Activated CD4-positive, alpha-beta T cell treated with anti-CD3 and anti-CD28 coated beads, Interleukin-2, amount 10 ng/mL, durations not matched to agents 24 days and 14 days (primary cell): ENCODE measurements at regions not wholly inside any gene's neighbourhood (a gene's known extent, or its start where the extent isn't known, plus 50 kb on each side); places are given as distances from the start of the nearest gene placed in this dataset.

Experiments used
- DNase-seq: peaks from one replicate; pipeline ENCODE4 v3.0.0; 2022
- H3K27ac Mint-ChIP-seq: one replicate; pipeline ENCODE4 v1.8.0; 2022; ENCODE audit warnings: mild to moderate bottlenecking, mixed read lengths
- H3K27me3 Mint-ChIP-seq: one replicate; pipeline ENCODE4 v1.8.0; 2022; ENCODE audit warnings: mixed read lengths
- H3K36me3 Mint-ChIP-seq: one replicate; pipeline ENCODE4 v1.8.0; 2022; ENCODE audit warnings: low read depth, mild to moderate bottlenecking, mixed read lengths
- H3K4me1 Mint-ChIP-seq: one replicate; pipeline ENCODE4 v1.8.0; 2021; ENCODE audit warnings: mixed read lengths
- H3K4me3 Mint-ChIP-seq: one replicate; pipeline ENCODE4 v1.8.0; 2022; ENCODE audit warnings: mild to moderate bottlenecking, moderate library complexity, mixed read lengths
- H3K9me3 Mint-ChIP-seq: one replicate; pipeline ENCODE4 v1.8.0; 2021; ENCODE audit warnings: mixed read lengths
- intact Hi-C: fragments of 100-400 bp; cut with micrococcal nuclease; formaldehyde crosslinking; loops from one replicate; pipeline ENCODE4 v1.15.1; 2023

- no peaks in the 10 kb centered on the region for H3K4me1 Mint-ChIP-seq
- intact Hi-C loops: no loop called here
These were observed 639.1 kb upstream of the SETBP1 start for GRCh38 chr18:44041553-44041952.

GRCh38 chr18:44041961-44042360, 638.7 kb upstream of the SETBP1 start:
- no peaks in the 10 kb centered on the region for H3K27me3 Mint-ChIP-seq
- no peak for DNase-seq
- H3K4me3 Mint-ChIP-seq: no peak overlapping the region
- intact Hi-C loops: no loop called here
- no peaks in the 10 kb centered on the region for H3K36me3 Mint-ChIP-seq
- H3K9me3 Mint-ChIP-seq: peaks cover 2% of the 10 kb centered on the region
- no peaks in the 10 kb centered on the region for H3K4me1 Mint-ChIP-seq
- H3K27ac Mint-ChIP-seq: no peak overlapping the region

More at GRCh38 chr18:44041553-44041952, 639.1 kb upstream of the SETBP1 start:
- Mint-ChIP-seq H3K9me3 (no peaks in the 10 kb centered on the region), H3K27ac (no peak overlapping the region), H3K27me3 (no peaks in the 10 kb centered on the region), H3K36me3 (no peaks in the 10 kb centered on the region), H3K4me3 (no peak overlapping the region)
- no peak for DNase-seq

- H3K36me3 Mint-ChIP-seq: no peaks in the 10 kb centered on the region
- H3K9me3 Mint-ChIP-seq: peaks cover 4% of the 10 kb centered on the region
- no peaks in the 10 kb centered on the region for H3K27me3 Mint-ChIP-seq
- intact Hi-C loops: no loop called here
- no peak overlapping the region for H3K27ac Mint-ChIP-seq
- H3K4me3 Mint-ChIP-seq: no peak overlapping the region
- no peaks in the 10 kb centered on the region for H3K4me1 Mint-ChIP-seq
- no peak for DNase-seq
These were observed 634.2 kb upstream of the SETBP1 start for GRCh38 chr18:44046376-44046975.

GRCh38 chr18:44047585-44047984, 633.1 kb upstream of the SETBP1 start:
- Mint-ChIP-seq H3K9me3 (peaks cover 4% of the 10 kb centered on the region), H3K27me3 (no peaks in the 10 kb centered on the region), H3K4me3 (no peak overlapping the region), H3K36me3 (no peaks in the 10 kb centered on the region), H3K4me1 (no peaks in the 10 kb centered on the region), H3K27ac (no peak overlapping the region)
- intact Hi-C loops: no loop called here
- DNase-seq: no peak

- H3K36me3 Mint-ChIP-seq: no peaks in the 10 kb centered on the region
- H3K4me3 Mint-ChIP-seq: no peak overlapping the region
- H3K9me3 Mint-ChIP-seq: peaks cover 4% of the 10 kb centered on the region
- no peaks in the 10 kb centered on the region for H3K4me1 Mint-ChIP-seq
- no peak for DNase-seq
- intact Hi-C loops: no loop called here
- no peak overlapping the region for H3K27ac Mint-ChIP-seq
- H3K27me3 Mint-ChIP-seq: no peaks in the 10 kb centered on the region
These were observed 632.3 kb upstream of the SETBP1 start for GRCh38 chr18:44048435-44048834.

- Mint-ChIP-seq H3K4me1 (no peaks in the 10 kb centered on the region), H3K4me3 (no peak overlapping the region), H3K36me3 (no peaks in the 10 kb centered on the region), H3K27me3 (no peaks in the 10 kb centered on the region), H3K27ac (no peak overlapping the region), H3K9me3 (peaks cover 4% of the 10 kb centered on the region)
- intact Hi-C loops: no loop called here
- DNase-seq: no peak
These were observed 631.8 kb upstream of the SETBP1 start for GRCh38 chr18:44048846-44049245.

- no peak for DNase-seq
- Mint-ChIP-seq H3K4me1 (no peaks in the 10 kb centered on the region), H3K27ac (no peak overlapping the region), H3K27me3 (no peaks in the 10 kb centered on the region), H3K4me3 (no peak overlapping the region), H3K36me3 (no peaks in the 10 kb centered on the region), H3K9me3 (peaks cover 4% of the 10 kb centered on the region)
- intact Hi-C loops: no loop called here
These were observed 629.7 kb upstream of the SETBP1 start for GRCh38 chr18:44051026-44051425.

- no peaks in the 10 kb centered on the region for H3K27me3 Mint-ChIP-seq
- DNase-seq: no peak
- H3K4me1 Mint-ChIP-seq: no peaks in the 10 kb centered on the region
- H3K9me3 Mint-ChIP-seq: peaks cover 6% of the 10 kb centered on the region
- no peak overlapping the region for H3K27ac Mint-ChIP-seq
- intact Hi-C loops: no loop called here
- no peaks in the 10 kb centered on the region for H3K36me3 Mint-ChIP-seq
- H3K4me3 Mint-ChIP-seq: no peak overlapping the region
These were observed 626.2 kb upstream of the SETBP1 start for GRCh38 chr18:44054514-44054913.

- H3K36me3 Mint-ChIP-seq: no peaks in the 10 kb centered on the region
- H3K9me3 Mint-ChIP-seq: peaks cover 6% of the 10 kb centered on the region
- intact Hi-C loops: no loop called here
- DNase-seq: no peak
- no peaks in the 10 kb centered on the region for H3K4me1 Mint-ChIP-seq
- no peak overlapping the region for H3K4me3 Mint-ChIP-seq
- no peaks in the 10 kb centered on the region for H3K27me3 Mint-ChIP-seq
- no peak overlapping the region for H3K27ac Mint-ChIP-seq
These were observed 620.5 kb upstream of the SETBP1 start for GRCh38 chr18:44060197-44060596.

- intact Hi-C loops: no loop called here
- Mint-ChIP-seq H3K27ac (no peak overlapping the region), H3K4me3 (no peak overlapping the region), H3K36me3 (no peaks in the 10 kb centered on the region), H3K4me1 (no peaks in the 10 kb centered on the region), H3K27me3 (no peaks in the 10 kb centered on the region), H3K9me3 (peaks cover 6% of the 10 kb centered on the region)
- DNase-seq: no peak
These were observed 619.2 kb upstream of the SETBP1 start for GRCh38 chr18:44061438-44061837.

GRCh38 chr18:44062345-44062744, 618.3 kb upstream of the SETBP1 start:
- H3K27me3 Mint-ChIP-seq: no peaks in the 10 kb centered on the region
- no peak overlapping the region for H3K4me3 Mint-ChIP-seq
- no peaks in the 10 kb centered on the region for H3K36me3 Mint-ChIP-seq
- H3K9me3 Mint-ChIP-seq: peaks cover 6% of the 10 kb centered on the region
- H3K27ac Mint-ChIP-seq: no peak overlapping the region
- intact Hi-C loops: no loop called here
- H3K4me1 Mint-ChIP-seq: no peaks in the 10 kb centered on the region
- no peak for DNase-seq

- Mint-ChIP-seq H3K36me3 (no peaks in the 10 kb centered on the region), H3K9me3 (no peaks in the 10 kb centered on the region), H3K27ac (no peak overlapping the region), H3K27me3 (no peaks in the 10 kb centered on the region), H3K4me1 (no peaks in the 10 kb centered on the region), H3K4me3 (no peak overlapping the region)
- no peak for DNase-seq
- intact Hi-C loops: no loop called here
These were observed 615.5 kb upstream of the SETBP1 start for GRCh38 chr18:44065206-44065605.

- Mint-ChIP-seq H3K27ac (no peak overlapping the region), H3K4me1 (no peaks in the 10 kb centered on the region), H3K9me3 (no peaks in the 10 kb centered on the region), H3K36me3 (no peaks in the 10 kb centered on the region), H3K27me3 (no peaks in the 10 kb centered on the region), H3K4me3 (no peak overlapping the region)
- intact Hi-C loops: no loop called here
- no peak for DNase-seq
These were observed 614.1 kb upstream of the SETBP1 start for GRCh38 chr18:44066541-44066940.

GRCh38 chr18:44067186-44067585, 613.5 kb upstream of the SETBP1 start:
- no peaks in the 10 kb centered on the region for H3K4me1 Mint-ChIP-seq
- no peaks in the 10 kb centered on the region for H3K9me3 Mint-ChIP-seq
- no peaks in the 10 kb centered on the region for H3K36me3 Mint-ChIP-seq
- DNase-seq: no peak
- H3K27me3 Mint-ChIP-seq: no peaks in the 10 kb centered on the region
- intact Hi-C loops: no loop called here
- H3K27ac Mint-ChIP-seq: no peak overlapping the region
- no peak overlapping the region for H3K4me3 Mint-ChIP-seq

GRCh38 chr18:44075038-44075437, 605.6 kb upstream of the SETBP1 start:
- no peaks in the 10 kb centered on the region for H3K27me3 Mint-ChIP-seq
- no peak overlapping the region for H3K4me3 Mint-ChIP-seq
- no peak for DNase-seq
- no peak overlapping the region for H3K27ac Mint-ChIP-seq
- no peaks in the 10 kb centered on the region for H3K36me3 Mint-ChIP-seq
- H3K4me1 Mint-ChIP-seq: no peaks in the 10 kb centered on the region
- no peaks in the 10 kb centered on the region for H3K9me3 Mint-ChIP-seq
- intact Hi-C loops: no loop called here
